Kidney (tissue), 13 donors: ENCODE measurements at regions not wholly inside any gene's neighbourhood (a gene's known extent, or its start where the extent isn't known, plus 50 kb on each side); places are given as distances from the start of the nearest gene placed in this dataset.

Source experiments
- DNase-seq, 5 donors: peaks; one replicate each; pipeline ENCODE4 v3.0.0-alpha.2; 2013 to 2020
- FAIRE-seq: peaks from 2 replicates; lab custom pipeline; 2012; peaks lifted over from hg19 to GRCh38; lab: Jason Lieb, UNC
- H3K27ac ChIP-seq, 2 donors: one replicate each; pipeline ENCODE4 v1.7.0; 2013; ENCODE audit warnings: low read depth in 2 of 2, low read length in 2 of 2, inconsistent platforms in 1 of 2
- H3K27me3 ChIP-seq: one replicate; pipeline ENCODE4 v1.7.1; 2013; ENCODE audit warnings: low read length, inconsistent platforms; ENCODE audit not compliant: control insufficient read depth, insufficient read depth
- H3K36me3 ChIP-seq, 3 donors: one replicate each; pipeline versions ENCODE4 v1.7.0 to v1.7.1; 2013; ENCODE audit warnings: low read length in 3 of 3, control low read depth in 1 of 3, inconsistent platforms in 1 of 3; ENCODE audit not compliant: insufficient read depth in 3 of 3, control insufficient read depth in 2 of 3
- H3K4me1 ChIP-seq, 3 donors: one replicate each; pipeline versions ENCODE4 v1.7.0 to v1.7.1; 2013; ENCODE audit warnings: low read length in 3 of 3, inconsistent platforms in 1 of 3, low read depth in 1 of 3; ENCODE audit not compliant: control insufficient read depth in 2 of 3, insufficient read depth in 2 of 3
- H3K4me3 ChIP-seq, 3 donors: one replicate each; pipeline versions ENCODE4 v1.7.0 to v1.8.1; 2013; ENCODE audit warnings: low read length in 3 of 3, control low read depth in 1 of 3, inconsistent platforms in 1 of 3
- H3K9ac ChIP-seq, 3 donors: one replicate each; pipeline versions ENCODE4 v1.7.0 to v1.7.1; 2013; ENCODE audit warnings: low read length in 3 of 3, control low read depth in 1 of 3, inconsistent platforms in 1 of 3
- H3K9me3 ChIP-seq, 3 donors: one replicate each; pipeline versions ENCODE4 v1.7.0 to v1.7.1; 2013; ENCODE audit warnings: low read length in 3 of 3, control low read depth in 1 of 3, inconsistent platforms in 1 of 3; ENCODE audit not compliant: control insufficient read depth in 2 of 3, insufficient read depth in 1 of 3
- CTCF ChIP-seq: IDR thresholded peaks from 3 replicates; pipeline ENCODE4 v1.5.1; 2012; ENCODE audit warnings: mild to moderate bottlenecking, moderate library complexity, borderline replicate concordance; ENCODE audit not compliant: insufficient read depth; ENCODE audit errors: extremely low read depth
- intact Hi-C: fragments of 100-400 bp; cut with DNase I; formaldehyde crosslinking; loops from one replicate; pipeline ENCODE4 v1.11.1; 2022
- donor health status: control.
- donor health status: control.
- donor health status: control.
- donor health status: control.
- donor health status: control.
- donor health status: DM: yes; HTN: yes; CAD: no.
- donor health status: Normal renal cell carcinoma (clear cell type).

GRCh38 chr11:11752679-11753078 lies 89.1 kb upstream of the USP47 start:
- Histone ChIP-seq H3K4me3 (no peak overlapping the region), H3K9ac (no peak overlapping the region), H3K27ac (no peak overlapping the region), H3K9me3 (no peaks in the 10 kb centered on the region), H3K36me3 (no peaks in the 10 kb centered on the region), H3K4me1 (no peaks in the 10 kb centered on the region), H3K27me3 (no peaks in the 10 kb centered on the region)
- TF ChIP-seq CTCF, result no peak
- FAIRE-seq (no peak), DNase-seq (peak in 1 of 5 donors; percentile 4)
- intact Hi-C loops, result no loop called here

GRCh38 chr11:11750017-11750878 lies 91.5 kb upstream of the USP47 start:
- Histone ChIP-seq H3K27me3 (no peaks in the 10 kb centered on the region), H3K36me3 (no peaks in the 10 kb centered on the region), H3K4me1 (no peaks in the 10 kb centered on the region), H3K9me3 (no peaks in the 10 kb centered on the region), H3K27ac (no peak overlapping the region), H3K9ac (no peak overlapping the region), H3K4me3 (no peak overlapping the region)
- FAIRE-seq (no peak), DNase-seq (no peak)
- intact Hi-C loops, result no loop called here
- no peak for TF ChIP-seq CTCF

GRCh38 chr11:11748706-11749365 lies 92.9 kb upstream of the USP47 start:
- H3K9ac ChIP-seq, result no peak overlapping the region
- TF ChIP-seq CTCF, result no peak
- intact Hi-C loops, result no loop called here
- FAIRE-seq (no peak), DNase-seq (no peak)
- H3K36me3 ChIP-seq, result no peaks in the 10 kb centered on the region
- no peaks in the 10 kb centered on the region for H3K9me3 ChIP-seq
- H3K27ac ChIP-seq, result no peak overlapping the region
- no peak overlapping the region for H3K4me3 ChIP-seq
- H3K27me3 ChIP-seq, result no peaks in the 10 kb centered on the region
- H3K4me1 ChIP-seq, result no peaks in the 10 kb centered on the region
